H54 (cell line): ENCODE measurements at regions not wholly inside any gene's neighbourhood (a gene's known extent, or its start where the extent isn't known, plus 50 kb on each side); places are given as distances from the start of the nearest gene placed in this dataset.

Source experiments
- DNase-seq: peaks from one replicate; pipeline ENCODE4 v3.0.0; 2011; ENCODE audit warnings: low spot score, mixed read lengths; ENCODE audit not compliant: insufficient read length
- FAIRE-seq: peaks from 3 replicates; lab custom pipeline; 2011; peaks lifted over from hg19 to GRCh38; lab: Jason Lieb, UNC
- POLR2A ChIP-seq: IDR thresholded peaks from 2 replicates; pipeline ENCODE4 v1.6.1; 2011; ENCODE audit warnings: low read depth, mild to moderate bottlenecking, low read length

DNA sequence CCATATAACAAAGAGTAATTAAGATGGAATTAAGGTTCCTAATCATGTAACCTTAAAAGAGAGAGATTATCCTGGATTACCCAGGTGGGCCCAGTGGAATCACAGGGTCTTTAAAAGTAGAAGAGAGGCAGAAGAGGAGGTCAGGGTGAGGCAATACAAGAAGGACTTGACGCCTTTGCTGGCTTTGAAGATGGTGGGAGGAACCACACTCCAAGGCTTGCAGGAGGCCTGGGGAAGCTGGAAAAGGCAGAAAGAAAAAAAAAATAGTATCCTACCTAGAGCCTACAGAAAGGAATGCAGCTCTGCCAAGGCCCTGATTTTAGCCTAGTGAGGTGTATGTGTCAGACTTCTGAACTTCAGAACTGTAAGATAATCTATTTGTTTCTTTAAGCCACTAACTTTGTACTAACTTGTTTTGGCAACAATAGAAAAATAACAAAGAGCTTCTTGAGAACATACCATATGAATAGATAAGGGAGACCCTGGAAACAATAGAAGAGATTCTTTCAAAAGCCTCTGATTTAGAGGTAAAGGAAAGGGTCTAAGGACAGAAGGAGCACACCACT is 229.9 kb upstream of the TTC29 start:
- DNase-seq, result no peak
- no peak for FAIRE-seq
- no peak for TF ChIP-seq POLR2A

DNA sequence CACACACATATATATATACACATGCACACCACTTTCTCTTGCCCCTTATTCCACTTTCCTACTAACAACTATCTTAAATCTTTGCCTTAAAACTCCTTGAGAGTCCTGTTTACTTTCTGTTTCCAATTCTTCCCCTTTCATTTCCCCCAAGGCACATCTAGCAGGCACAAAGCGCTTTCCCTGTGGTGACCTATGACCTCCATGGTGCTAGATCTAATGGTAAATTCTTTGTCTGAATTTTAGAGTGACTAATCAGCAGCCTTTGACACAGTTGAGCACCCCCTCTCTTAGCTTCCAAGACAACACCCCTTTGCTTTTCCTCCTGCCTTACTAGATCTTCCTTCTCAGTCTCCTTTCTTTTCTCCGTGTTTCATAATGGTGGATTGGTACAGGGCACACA is 236.4 kb upstream of the TTC29 start:
- FAIRE-seq (no peak), DNase-seq (no peak)
- no peak for TF ChIP-seq POLR2A

DNA sequence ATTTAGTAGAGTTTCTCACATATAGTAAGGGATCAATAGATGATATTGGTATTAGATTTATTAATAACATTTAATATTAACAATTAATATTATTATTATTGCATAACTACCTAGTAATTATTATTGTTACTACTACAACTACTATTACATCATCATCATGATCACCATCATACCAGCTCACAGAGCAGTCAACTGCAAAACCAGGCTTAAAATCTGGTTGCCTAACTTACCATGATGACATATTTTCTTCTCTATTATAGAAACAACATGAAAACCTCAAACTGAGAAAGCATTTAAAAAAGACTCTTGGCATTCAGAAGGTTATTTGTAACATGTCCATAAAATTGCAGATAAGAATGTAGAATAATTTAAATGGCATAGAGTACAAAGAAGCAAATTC is 247.0 kb upstream of the TTC29 start:
- no peak for DNase-seq
- no peak for TF ChIP-seq POLR2A
- FAIRE-seq, result no peak

DNA sequence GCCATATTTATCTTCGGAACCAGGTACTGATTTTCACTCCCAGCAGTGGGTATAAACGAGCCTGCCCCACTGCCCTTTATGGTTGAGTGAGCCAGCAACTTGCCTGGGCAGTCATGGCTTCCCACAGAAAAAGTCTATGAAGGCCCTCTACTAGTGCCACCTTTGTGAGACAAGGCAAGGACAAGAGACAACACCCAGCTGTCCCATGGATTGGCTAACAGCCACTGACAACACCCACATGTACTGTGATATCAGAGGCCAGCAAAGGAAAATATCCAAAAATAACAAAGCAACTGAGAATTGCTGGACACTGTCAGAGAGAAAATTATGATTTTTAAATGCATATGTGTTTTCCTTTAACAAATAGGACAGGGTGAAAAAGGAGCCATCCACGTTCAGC is 248.4 kb upstream of the TTC29 start:
- FAIRE-seq (no peak), DNase-seq (no peak)
- TF ChIP-seq POLR2A, result no peak

DNA sequence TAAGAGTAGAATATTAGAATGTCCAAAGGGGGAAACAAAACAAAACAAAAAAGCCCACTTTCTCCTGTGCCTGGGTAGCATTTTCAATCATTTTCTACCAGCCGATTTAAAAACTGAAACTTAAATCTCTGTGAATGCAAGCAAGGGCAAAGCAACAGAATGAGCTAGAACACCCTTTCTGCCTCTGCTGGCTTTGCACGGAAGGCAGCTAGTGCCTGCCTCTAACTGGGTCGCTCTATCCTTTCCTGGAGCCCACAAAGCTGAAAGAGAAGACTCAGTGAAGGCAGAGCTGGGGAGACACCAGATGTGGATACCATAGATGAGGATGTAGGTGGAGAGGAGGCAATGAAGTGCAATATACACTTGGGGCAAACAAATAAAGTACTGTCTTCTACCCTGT is 248.9 kb upstream of the TTC29 start:
- no peak for DNase-seq
- TF ChIP-seq POLR2A, result no peak
- no peak for FAIRE-seq

DNA sequence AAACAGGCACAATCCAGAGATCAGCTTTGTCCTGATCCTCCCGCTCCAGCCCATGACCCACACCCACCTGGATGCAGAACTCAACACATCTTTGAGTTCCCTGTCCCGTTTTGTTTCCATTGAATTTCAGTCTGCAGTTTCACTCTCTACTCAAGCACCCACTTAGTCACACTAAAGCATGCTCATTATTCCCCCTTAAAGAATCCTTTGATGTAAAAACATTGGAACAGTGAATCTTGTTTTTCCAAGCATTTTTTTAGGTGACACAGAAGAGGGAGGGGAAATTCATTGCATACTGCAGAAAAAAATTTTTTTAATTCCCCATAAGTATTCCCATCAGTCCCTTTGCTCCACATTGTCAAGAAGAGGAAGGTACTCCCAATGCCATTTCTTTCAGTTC is 249.7 kb upstream of the TTC29 start:
- DNase-seq (no peak), FAIRE-seq (no peak)
- TF ChIP-seq POLR2A, result no peak

DNA sequence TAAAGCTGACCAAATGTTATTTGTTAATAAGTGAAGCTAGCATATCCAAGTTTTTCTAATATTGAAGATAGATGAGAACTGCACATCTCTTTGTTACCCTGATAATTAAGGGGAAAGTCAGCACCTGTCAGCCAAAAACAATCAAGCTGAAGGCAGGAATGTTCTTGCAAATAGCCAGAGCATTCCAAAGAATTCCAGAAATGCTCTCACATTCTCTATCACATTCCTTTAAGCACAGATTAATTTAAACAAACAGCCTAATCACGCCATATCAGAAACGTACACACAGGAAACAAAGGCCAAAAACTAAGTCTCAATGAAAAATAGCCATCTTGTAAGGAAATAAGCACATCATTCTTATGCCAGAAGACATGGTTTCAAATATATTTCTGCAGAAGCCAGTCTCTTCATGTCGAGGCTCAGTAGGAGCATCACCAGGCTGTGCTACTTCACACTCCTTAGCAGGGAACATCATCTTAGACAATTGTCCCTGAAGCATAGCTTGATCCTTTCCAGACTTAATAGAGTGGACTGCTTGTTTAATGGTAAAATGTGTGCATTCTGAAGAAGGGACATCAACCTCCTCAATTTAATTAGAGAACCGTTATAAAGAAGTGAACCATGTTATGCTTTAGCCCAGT is 252.9 kb upstream of the TTC29 start:
- FAIRE-seq (no peak), DNase-seq (no peak)
- TF ChIP-seq POLR2A, result no peak

DNA sequence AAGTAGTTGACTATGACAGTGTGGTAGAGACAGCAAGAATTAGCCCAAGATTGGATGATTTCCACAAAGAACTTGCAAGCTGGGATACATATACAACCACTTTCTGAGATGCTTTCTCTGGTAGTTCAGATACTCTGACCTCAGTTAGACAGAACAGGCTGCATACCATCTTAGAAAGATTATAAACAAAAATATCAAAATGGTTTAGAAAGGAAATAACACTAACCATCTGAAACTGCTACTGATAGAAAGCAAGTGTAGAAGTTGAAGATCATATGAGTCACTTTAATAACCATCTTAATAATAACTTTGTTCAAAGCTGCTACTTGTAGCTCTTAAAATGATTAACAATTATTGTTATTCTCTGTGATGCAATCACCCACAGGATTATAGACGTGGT is 255.4 kb upstream of the TTC29 start:
- no peak for TF ChIP-seq POLR2A
- DNase-seq (no peak), FAIRE-seq (no peak)

DNA sequence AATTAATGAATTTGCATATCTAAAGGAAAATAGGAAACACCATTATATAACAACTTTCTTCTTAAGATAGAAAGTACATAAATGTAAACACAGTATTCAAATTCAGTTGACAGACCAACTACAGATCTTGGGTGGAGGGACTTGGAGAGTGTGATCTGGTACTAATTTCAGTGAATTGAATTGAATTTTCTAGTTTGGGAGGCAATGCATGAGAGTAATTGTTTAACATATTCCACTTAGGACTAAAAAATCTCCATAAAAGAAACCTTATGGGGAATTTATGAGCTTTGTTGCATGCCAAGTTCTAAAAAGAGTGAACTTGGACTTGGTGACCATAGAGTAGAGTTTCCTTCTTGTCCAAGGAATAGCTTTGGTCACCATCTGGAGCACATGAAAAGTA is 261.1 kb upstream of the TTC29 start:
- no peak for FAIRE-seq
- TF ChIP-seq POLR2A, result no peak
- DNase-seq, result no peak

DNA sequence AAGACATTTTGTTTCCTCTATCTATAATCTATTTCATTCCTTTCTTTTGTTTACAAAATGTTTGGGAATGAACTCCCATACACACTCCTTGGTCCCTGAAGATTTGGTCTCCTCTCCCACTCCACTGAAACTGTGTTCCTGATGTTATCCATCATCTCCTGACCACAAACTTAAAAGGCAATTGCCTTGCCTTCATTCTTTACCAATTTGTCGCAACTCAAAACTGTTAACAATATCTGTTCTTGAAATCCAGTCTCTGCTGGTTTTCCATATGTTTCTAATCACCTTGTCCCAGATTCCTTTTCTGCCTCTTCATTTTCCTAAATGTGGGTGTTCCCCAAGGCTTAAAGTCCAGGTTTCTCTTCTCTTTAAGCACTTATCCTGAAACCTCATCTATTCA is 262.2 kb upstream of the TTC29 start:
- DNase-seq (no peak), FAIRE-seq (no peak)
- TF ChIP-seq POLR2A, result no peak

DNA sequence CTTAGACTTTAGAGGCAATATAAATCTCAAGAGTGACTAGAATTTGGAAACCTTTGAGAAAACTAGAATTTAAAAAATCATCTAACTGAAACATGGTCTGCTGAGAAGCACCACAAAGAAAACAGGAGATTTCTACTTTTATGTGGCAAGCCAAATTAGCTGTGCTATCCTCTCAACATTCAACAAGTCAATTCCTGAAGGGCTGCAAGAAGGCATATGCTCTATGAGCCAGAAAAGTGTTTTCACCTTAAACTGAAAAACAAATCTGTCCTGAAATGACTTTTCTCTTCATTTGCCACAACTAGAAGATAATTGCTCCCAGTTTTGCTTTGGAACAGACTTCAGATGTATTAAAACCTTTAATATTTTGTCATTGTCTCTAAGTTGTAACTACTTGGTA is 263.2 kb upstream of the EDNRA start:
- TF ChIP-seq POLR2A, result no peak
- DNase-seq, result no peak
- no peak for FAIRE-seq

DNA sequence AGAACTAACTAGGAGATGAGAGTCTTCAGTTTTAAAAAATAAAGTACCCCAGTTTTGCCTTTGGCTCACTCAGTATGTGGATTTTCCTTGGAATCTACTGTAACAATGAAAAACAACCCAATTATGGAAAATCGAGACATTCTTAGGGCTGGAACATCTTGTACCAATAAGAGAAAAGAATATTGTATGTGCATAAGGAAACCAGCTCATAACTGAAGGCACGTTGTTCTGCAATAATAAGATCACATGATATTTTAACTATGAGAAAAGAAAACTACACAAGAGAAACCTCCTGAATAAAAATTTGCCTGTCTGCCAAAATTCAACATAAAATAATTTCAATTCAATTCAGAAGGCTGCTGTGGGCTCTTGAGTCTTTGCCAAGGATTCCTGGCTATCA is 261.8 kb upstream of the EDNRA start:
- no peak for TF ChIP-seq POLR2A
- DNase-seq (no peak), FAIRE-seq (no peak)

DNA sequence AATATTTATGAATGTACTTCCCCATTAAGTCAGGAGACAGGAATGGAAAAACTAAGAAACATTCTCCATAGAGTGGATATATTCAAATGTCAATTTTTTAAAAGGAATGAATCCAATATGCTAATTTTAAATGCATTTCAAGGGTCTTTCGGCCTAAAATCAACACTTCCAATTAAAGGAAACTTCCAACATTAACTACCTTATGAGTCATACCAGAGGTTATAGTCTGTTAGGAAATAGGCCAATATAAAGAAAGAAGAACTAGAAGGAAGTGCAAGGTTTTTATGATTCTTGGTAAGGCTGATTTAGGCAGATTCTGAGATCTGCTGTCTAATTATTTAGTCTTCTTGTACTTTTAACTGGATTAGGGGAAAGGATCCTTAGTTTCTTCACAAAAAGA is 260.1 kb upstream of the EDNRA start:
- no peak for TF ChIP-seq POLR2A
- DNase-seq, result no peak
- FAIRE-seq, result no peak

DNA sequence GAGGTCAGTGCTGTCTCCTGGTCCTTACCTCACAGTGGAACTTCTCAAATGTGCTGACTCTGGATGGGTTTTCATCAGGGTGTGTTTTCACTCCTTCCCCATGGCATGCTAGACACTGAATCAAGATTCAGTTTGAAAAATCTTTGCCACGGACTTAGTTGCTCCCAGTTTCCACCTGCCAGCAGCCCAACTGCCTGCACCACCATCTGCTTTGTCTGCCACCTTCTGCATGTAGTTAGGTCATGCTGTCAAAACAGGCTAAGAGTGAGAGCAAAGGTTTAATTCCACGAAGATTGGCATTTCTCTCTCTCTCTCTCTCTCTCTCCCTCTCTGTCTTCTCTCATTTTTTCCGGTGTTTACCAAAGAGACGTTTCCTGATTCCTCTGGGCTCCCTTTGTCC is 258.0 kb upstream of the EDNRA start:
- DNase-seq (no peak), FAIRE-seq (no peak)
- no peak for TF ChIP-seq POLR2A

DNA sequence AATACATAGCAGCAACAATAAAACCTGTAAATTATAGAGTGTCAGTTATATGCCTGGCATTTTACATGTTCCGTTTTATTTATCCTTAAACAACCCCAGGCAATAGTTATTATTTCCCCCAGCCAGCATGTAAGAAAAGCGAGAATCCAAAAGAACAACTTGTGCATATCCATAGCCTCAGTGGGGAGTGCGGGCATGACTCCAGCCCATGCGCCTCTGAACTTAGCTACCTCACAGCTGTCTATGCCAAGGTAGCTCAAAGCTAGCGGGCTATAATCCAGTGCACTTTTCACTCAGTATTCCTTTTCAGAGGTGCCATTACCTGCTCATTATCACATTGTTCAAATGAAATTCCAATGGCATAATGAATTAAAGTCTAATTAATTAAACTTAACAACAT is 257.3 kb upstream of the EDNRA start:
- TF ChIP-seq POLR2A, result no peak
- FAIRE-seq (no peak), DNase-seq (no peak)
